Prostate gland (tissue), 2 donors: ENCODE measurements at regions not wholly inside any gene's neighbourhood (a gene's known extent, or its start where the extent isn't known, plus 50 kb on each side); places are given as distances from the start of the nearest gene placed in this dataset.
"Not testable (repeated sequence)": the region's sequence is repeated elsewhere in the genome, so short reads cannot be mapped to it uniquely, and the experiment has no call there.

Experiments
- DNase-seq: peaks from one replicate; pipeline ENCODE4 v3.0.0-alpha.2; 2019; ENCODE audit warnings: low spot score
- H3K27ac ChIP-seq, 2 donors: fragments of 200-600 bp; sonication (generic); 2 replicates each; pipeline ENCODE4 v1.5.1; 2017 to 2019
- H3K27me3 ChIP-seq: fragments of 200-600 bp; sonication (generic); replicated peaks from 2 replicates; pipeline ENCODE4 v1.5.1; 2019; ENCODE audit not compliant: insufficient read depth
- H3K36me3 ChIP-seq, 2 donors: fragments of 200-600 bp; sonication (generic); 1 replicate in 1 of 2; 2 replicates in 1 of 2; pipeline versions ENCODE4 v1.5.1 to v1.8.1; 2017 to 2019
- H3K4me1 ChIP-seq: fragments of 200-600 bp; sonication (generic); replicated peaks from 2 replicates; pipeline ENCODE4 v1.5.1; 2019
- H3K4me3 ChIP-seq, 2 donors: fragments of 200-600 bp; sonication (generic); 2 replicates each; pipeline ENCODE4 v1.5.1; 2017 to 2019
- H3K9me3 ChIP-seq: fragments of 200-600 bp; sonication (generic); 2 replicates; pipeline ENCODE4 v1.5.1; 2017
- POLR2A ChIP-seq: fragments of 450-650 bp; IDR thresholded peaks from one replicate; pipeline ENCODE4 v1.6.1; 2016; ENCODE audit warnings: antibody characterized with exemption, mild to moderate bottlenecking
- POLR2AphosphoS5 ChIP-seq: sonication (generic); formaldehyde crosslinking; IDR thresholded peaks from one replicate; pipeline ENCODE4 v1.6.1; 2017; ENCODE audit warnings: antibody characterized with exemption
- WGBS: methylation state at CpG from one replicate; pipeline ENCODE4 v1.1.5; 2018; 5-methylcytosine and 5-hydroxymethylcytosine counted together
- intact Hi-C: fragments of 100-400 bp; cut with DNase I; formaldehyde crosslinking; loops from one replicate; pipeline ENCODE4 v1.14.2; 2022
- TF ChIP-seq, protein P1 (sequence below), 4 experiments: fragments of 200-600 bp in 2 of 4; fragments of 450-650 bp in 2 of 4; sonication (generic) in 2 of 4; IDR thresholded peaks; 1 replicate in 3 of 4; 2 replicates in 1 of 4; pipeline ENCODE4 v1.5.1; 2016 to 2019; ENCODE audit warnings: antibody characterized with exemption in 4 of 4, mild to moderate bottlenecking in 2 of 4, moderate library complexity in 2 of 4

DNA sequence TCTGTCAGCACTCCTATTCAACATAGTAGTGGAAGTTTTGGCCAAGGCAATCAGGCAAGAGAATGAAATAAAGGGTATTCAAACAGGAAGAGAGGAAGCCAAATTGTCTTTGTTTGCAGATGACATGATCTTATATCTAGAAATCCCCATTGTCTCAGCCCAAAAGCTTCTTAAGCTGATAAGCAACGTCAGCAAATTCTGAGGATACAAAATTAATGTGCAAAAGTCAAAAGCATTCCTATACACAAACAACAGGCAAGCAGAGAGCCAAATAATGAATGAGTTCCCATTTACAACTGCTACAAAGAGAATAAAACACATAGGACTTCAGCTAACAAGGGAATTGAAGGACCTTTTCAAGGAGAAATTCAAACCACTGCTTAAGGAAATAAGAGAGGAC, 280.4 kb upstream of the LUZP2 start:
- WGBS, result 26% methylated on average over 1 of the region's 1 CpG
- Histone ChIP-seq H3K36me3 (no peaks in the 10 kb centered on the region), H3K9me3 (no peaks in the 10 kb centered on the region), H3K27ac (no peak overlapping the region), H3K27me3 (no peaks in the 10 kb centered on the region), H3K4me3 (no peak overlapping the region), H3K4me1 (no peaks in the 10 kb centered on the region)
- no peak for DNase-seq
- no peak for TF ChIP-seq POLR2AphosphoS5
- intact Hi-C loops, result no loop called here

DNA sequence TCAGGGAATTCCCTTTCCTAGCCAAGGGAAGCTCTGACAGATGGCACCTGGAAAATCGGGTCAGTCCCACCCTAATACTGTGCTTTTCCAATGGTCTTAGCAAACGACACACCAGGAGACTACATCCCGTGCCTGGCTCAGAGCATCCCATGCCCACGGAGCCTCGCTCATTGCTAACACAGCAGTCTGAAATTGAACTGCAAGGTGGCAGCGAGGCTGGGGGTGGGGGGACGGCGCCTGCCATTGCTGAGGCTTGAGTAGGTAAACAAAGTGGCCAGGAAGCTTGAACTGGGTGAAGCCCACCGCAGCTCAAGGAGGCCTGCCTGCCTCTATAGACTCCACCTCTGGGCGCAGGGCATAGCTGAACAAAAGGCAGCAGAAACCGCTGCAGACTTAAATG, 279.5 kb upstream of the LUZP2 start:
- H3K27ac ChIP-seq, H3K27me3 ChIP-seq, H3K36me3 ChIP-seq, H3K4me1 ChIP-seq, H3K4me3 ChIP-seq, intact Hi-C loops, H3K9me3 ChIP-seq, DNase-seq: not testable (repeated sequence)
- 96% methylated on average over 10 of the region's 11 CpGs for WGBS

DNA sequence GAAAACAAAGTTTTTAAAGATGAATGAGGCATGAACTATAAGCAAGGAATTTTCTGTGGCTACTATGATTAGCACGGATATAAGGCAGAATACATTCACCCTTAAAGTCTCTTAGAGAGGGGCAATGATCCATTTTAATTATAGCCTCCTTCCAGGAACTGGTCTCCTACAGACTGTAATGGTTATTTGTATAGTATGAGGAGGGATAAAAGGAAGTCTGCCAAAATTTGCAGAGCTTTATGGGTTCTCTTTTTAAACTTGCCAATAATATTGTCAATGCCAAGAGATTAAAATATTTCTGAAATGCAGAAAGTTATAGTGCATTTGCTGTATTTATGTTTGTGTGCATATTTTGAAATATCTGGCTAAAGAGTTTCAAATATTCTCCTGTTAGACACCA, 271.4 kb upstream of the LUZP2 start:
- H3K9me3 ChIP-seq, result no peaks in the 10 kb centered on the region
- no peak for DNase-seq
- H3K27me3 ChIP-seq, result no peaks in the 10 kb centered on the region
- WGBS, result 33% methylated on average over 1 of the region's 1 CpG
- intact Hi-C loops, result no loop called here
- no peaks in the 10 kb centered on the region for H3K36me3 ChIP-seq
- H3K4me3 ChIP-seq, result no peak overlapping the region
- H3K4me1 ChIP-seq, result no peaks in the 10 kb centered on the region
- no peak overlapping the region for H3K27ac ChIP-seq
- TF ChIP-seq POLR2AphosphoS5 (no peak), POLR2A (no peak)
- TF ChIP-seq, protein P1, sequence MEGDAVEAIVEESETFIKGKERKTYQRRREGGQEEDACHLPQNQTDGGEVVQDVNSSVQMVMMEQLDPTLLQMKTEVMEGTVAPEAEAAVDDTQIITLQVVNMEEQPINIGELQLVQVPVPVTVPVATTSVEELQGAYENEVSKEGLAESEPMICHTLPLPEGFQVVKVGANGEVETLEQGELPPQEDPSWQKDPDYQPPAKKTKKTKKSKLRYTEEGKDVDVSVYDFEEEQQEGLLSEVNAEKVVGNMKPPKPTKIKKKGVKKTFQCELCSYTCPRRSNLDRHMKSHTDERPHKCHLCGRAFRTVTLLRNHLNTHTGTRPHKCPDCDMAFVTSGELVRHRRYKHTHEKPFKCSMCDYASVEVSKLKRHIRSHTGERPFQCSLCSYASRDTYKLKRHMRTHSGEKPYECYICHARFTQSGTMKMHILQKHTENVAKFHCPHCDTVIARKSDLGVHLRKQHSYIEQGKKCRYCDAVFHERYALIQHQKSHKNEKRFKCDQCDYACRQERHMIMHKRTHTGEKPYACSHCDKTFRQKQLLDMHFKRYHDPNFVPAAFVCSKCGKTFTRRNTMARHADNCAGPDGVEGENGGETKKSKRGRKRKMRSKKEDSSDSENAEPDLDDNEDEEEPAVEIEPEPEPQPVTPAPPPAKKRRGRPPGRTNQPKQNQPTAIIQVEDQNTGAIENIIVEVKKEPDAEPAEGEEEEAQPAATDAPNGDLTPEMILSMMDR (IDR thresholded peaks at IDR 0.05), result no peak

DNA sequence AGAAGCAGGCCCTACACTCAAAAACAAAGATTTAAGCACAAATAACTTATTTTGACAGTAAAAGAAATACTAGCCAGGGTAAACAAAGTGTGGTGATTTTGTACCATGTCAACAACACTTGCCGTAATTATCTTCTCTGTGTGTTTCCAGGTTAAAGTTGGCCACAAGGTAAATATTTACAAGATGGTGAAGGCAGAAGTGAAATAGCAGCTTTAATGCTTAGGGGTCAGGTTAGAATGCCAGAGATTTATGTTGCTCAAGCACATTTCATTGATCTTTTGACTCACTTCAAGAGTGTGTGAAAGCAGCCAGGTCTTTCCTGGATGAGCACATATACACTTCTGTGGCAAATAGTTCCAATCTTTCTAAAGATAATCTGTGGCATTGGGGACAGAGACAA, 270.2 kb upstream of the LUZP2 start:
- Histone ChIP-seq H3K36me3 (no peaks in the 10 kb centered on the region), H3K27me3 (no peaks in the 10 kb centered on the region), H3K27ac (no peak overlapping the region), H3K9me3 (no peaks in the 10 kb centered on the region), H3K4me1 (no peaks in the 10 kb centered on the region), H3K4me3 (no peak overlapping the region)
- no peak for DNase-seq
- TF ChIP-seq, protein P1 (IDR thresholded peaks at IDR 0.05), result no peak
- TF ChIP-seq POLR2AphosphoS5 (no peak), POLR2A (no peak)
- WGBS, result 50% methylated on average over 1 of the region's 1 CpG
- intact Hi-C loops, result no loop called here

DNA sequence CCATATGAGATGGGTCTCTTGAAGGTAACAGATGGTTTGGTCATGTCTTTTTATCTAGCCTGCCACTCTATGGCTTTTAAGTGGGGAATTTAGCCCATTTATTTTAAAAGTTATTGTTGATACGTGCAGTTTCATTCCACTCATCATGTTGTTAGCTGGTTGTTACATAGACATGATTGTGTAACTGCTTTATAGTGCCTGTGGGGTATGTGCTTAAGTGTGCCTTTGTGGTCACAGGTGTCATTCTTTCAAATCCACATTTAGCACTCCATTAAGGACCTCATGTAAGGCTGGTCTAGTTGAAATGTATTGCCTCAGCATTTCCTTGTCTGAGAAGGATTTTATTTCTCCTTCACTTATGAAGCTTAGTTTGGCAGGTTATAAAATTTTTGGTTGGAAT, 263.8 kb upstream of the LUZP2 start:
- no peak for DNase-seq
- no peak overlapping the region for H3K27ac ChIP-seq
- H3K36me3 ChIP-seq, result no peaks in the 10 kb centered on the region
- intact Hi-C loops, result no loop called here
- no peaks in the 10 kb centered on the region for H3K27me3 ChIP-seq
- no peaks in the 10 kb centered on the region for H3K4me1 ChIP-seq
- 69% methylated on average over 1 of the region's 1 CpG for WGBS
- no peak overlapping the region for H3K4me3 ChIP-seq
- TF ChIP-seq, protein P1 (IDR thresholded peaks at IDR 0.05), result no peak
- no peak for TF ChIP-seq POLR2AphosphoS5
- no peak for TF ChIP-seq POLR2A
- no peaks in the 10 kb centered on the region for H3K9me3 ChIP-seq

DNA sequence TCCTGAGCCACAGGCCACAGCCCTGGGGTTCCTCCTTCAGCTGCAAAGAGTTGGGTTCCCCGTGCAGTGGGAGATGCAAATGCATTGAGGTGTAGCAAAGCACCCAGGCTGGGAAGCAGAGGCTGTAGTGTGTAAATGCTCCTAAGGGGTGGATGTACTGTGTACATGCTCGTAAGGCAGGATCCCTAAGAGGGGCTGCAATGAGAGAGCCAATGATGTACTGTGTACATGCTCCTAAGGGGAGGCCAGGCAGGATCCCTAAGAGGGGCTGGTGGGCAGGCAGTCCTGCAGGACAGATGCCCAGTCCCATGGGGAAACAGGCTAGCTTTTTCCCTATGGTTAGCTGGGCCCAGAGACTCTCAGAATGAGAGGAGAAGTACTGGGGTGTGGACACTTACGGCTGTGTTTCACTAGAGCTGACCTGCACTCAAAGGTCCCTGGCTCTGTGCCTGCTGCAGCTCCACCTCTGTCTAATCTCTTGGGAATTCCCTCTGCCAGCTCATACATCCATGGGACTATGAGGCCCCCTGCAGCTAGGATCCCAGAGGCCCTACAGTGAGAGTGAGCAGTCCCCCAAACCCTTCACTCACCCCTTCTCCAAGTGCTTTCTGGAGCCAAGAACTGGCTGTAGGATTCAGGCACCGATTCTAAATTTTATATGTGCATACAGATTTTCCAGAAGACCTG, 261.9 kb upstream of the LUZP2 start:
- Histone ChIP-seq H3K4me1 (no peaks in the 10 kb centered on the region), H3K36me3 (no peaks in the 10 kb centered on the region), H3K9me3 (no peaks in the 10 kb centered on the region), H3K4me3 (no peak overlapping the region), H3K27me3 (no peaks in the 10 kb centered on the region), H3K27ac (no peak overlapping the region)
- 89% methylated on average over 4 of the region's 4 CpGs for WGBS
- TF ChIP-seq, protein P1 (IDR thresholded peaks at IDR 0.05), result no peak
- intact Hi-C loops, result no loop called here
- no peak for DNase-seq
